ENCODE measurements at regions not wholly inside any gene's neighbourhood (a gene's known extent, or its start where the extent isn't known, plus 50 kb on each side); places are given as distances from the start of the nearest gene placed in this dataset.

DNA sequence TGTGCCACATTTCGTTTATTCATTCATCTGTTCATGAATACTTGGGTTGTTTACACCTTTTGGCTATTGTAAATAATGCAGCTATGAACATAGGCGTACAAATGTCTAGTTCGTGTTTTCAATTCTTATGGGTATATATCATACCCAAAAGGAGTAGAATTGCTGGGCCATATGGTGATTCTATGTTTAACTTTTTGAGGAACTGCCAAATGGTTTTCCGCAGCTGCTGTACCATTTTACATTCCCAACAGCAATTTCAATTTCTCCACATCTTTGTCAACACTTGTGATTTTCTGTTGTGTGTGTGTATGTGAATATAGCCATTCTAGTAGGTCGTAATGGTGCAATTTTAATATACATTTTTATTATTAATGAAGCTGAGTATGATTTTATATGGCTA lies 326.2 kb downstream of the ETNK1 start:
- 80% methylated on average over 5 of the region's 5 CpGs for WGBS
- ATAC-seq (no peak), DNase-seq (no peak)
- Histone ChIP-seq H3K27ac (ENCODE audit: low read length) (no peak overlapping the region), H3K4me3 (ENCODE audit: low read length) (no peak overlapping the region), H3K27me3 (ENCODE audit: control insufficient read depth, insufficient read depth) (no peaks in the 10 kb centered on the region), H3K9me3 (ENCODE audit: control insufficient read depth, low read length) (no peaks in the 10 kb centered on the region), H3K4me1 (ENCODE audit: control insufficient read depth, insufficient read depth, low read length) (no peaks in the 10 kb centered on the region)
- intact Hi-C loops (cut with DNase I) = no loop called here

GRCh38 chr12:22956690-22957089 lies 331.7 kb downstream of the ETNK1 start:
- H3K4me3 ChIP-seq (ENCODE audit: low read length) = no peak overlapping the region
- H3K4me1 ChIP-seq (ENCODE audit: control insufficient read depth, insufficient read depth, low read length) = no peaks in the 10 kb centered on the region
- WGBS = 65% methylated on average over 2 of the region's 2 CpGs
- no peak for DNase-seq
- H3K27me3 ChIP-seq (ENCODE audit: control insufficient read depth, insufficient read depth) = no peaks in the 10 kb centered on the region
- intact Hi-C loops (cut with DNase I) = no loop called here
- H3K9me3 ChIP-seq (ENCODE audit: control insufficient read depth, low read length) = no peaks in the 10 kb centered on the region
- no peak for ATAC-seq
- H3K27ac ChIP-seq (ENCODE audit: low read length) = no peak overlapping the region

- no peaks in the 10 kb centered on the region for H3K9me3 ChIP-seq (ENCODE audit: control insufficient read depth, low read length)
- DNase-seq (no peak), ATAC-seq (no peak)
- no peak overlapping the region for H3K4me3 ChIP-seq (ENCODE audit: low read length)
- intact Hi-C loops (cut with DNase I) = no loop called here
- no peaks in the 10 kb centered on the region for H3K4me1 ChIP-seq (ENCODE audit: control insufficient read depth, insufficient read depth, low read length)
- no peak overlapping the region for H3K27ac ChIP-seq (ENCODE audit: low read length)
- no peaks in the 10 kb centered on the region for H3K27me3 ChIP-seq (ENCODE audit: control insufficient read depth, insufficient read depth)
Measured at GRCh38 chr12:22967171-22967570, 342.2 kb downstream of the ETNK1 start.

- Histone ChIP-seq H3K4me3 (ENCODE audit: low read length) (no peak overlapping the region), H3K27me3 (ENCODE audit: control insufficient read depth, insufficient read depth) (no peaks in the 10 kb centered on the region), H3K27ac (ENCODE audit: low read length) (no peak overlapping the region), H3K4me1 (ENCODE audit: control insufficient read depth, insufficient read depth, low read length) (no peaks in the 10 kb centered on the region), H3K9me3 (ENCODE audit: control insufficient read depth, low read length) (no peaks in the 10 kb centered on the region)
- intact Hi-C loops (cut with DNase I) = no loop called here
- no peak for ATAC-seq
- 37% methylated on average over 4 of the region's 4 CpGs for WGBS
- no peak for DNase-seq
Measured at GRCh38 chr12:22969521-22969920, 344.6 kb downstream of the ETNK1 start.

DNA sequence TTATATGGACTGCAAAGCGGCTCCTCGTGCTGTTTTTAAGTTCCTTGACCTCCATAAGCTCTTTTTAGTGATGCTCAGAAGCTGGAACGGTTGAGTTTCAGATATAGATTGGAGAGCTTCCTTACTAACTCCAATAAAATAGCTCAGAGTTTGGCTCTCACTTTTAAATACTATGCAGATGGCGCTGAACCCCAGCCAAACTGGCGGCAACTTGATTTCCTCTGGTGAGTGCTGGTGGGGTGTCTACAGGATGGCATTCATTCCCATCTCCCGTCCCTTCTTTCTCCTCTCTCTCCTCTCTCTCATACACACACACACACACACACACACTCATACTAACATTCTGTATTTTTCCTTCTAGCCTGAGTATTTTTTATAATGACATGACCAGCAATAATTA lies 346.3 kb downstream of the ETNK1 start:
- Histone ChIP-seq H3K4me1 (ENCODE audit: control insufficient read depth, insufficient read depth, low read length) (no peaks in the 10 kb centered on the region), H3K9me3 (ENCODE audit: control insufficient read depth, low read length) (no peaks in the 10 kb centered on the region), H3K27me3 (ENCODE audit: control insufficient read depth, insufficient read depth) (no peaks in the 10 kb centered on the region), H3K4me3 (ENCODE audit: low read length) (no peak overlapping the region), H3K27ac (ENCODE audit: low read length) (no peak overlapping the region)
- DNase-seq (no peak), ATAC-seq (no peak)
- intact Hi-C loops (cut with DNase I) = no loop called here
- WGBS = 65% methylated on average over 6 of the region's 6 CpGs

DNA sequence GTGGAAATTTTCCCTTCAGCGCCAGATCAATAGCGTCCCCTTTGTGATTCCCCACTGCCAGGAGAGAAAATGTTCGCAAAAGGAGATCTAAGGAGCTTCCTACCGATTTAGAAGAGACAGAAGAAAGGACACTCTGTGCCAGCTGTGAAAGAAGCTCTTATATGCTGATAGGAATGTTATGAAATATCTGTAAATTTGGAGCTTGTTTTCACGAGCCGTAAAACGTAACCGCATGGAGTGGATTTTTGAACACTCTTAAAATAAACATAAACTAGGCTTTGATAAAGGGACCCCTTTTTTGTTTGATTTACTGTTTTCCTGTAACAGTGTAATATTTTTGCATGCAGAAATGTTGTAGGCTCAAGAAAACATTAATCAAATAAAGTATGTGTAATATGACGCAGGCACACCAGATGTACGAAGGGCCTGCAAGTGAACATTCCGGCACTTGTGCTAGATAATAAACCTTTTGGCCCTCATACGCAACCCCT lies 346.8 kb downstream of the ETNK1 start:
- 72% methylated on average over 12 of the region's 12 CpGs for WGBS
- no peak for ATAC-seq
- H3K4me3 ChIP-seq (ENCODE audit: low read length) = no peak overlapping the region
- no peak overlapping the region for H3K27ac ChIP-seq (ENCODE audit: low read length)
- H3K4me1 ChIP-seq (ENCODE audit: control insufficient read depth, insufficient read depth, low read length) = no peaks in the 10 kb centered on the region
- DNase-seq = no peak
- H3K27me3 ChIP-seq (ENCODE audit: control insufficient read depth, insufficient read depth) = no peaks in the 10 kb centered on the region
- intact Hi-C loops (cut with DNase I) = no loop called here
- no peaks in the 10 kb centered on the region for H3K9me3 ChIP-seq (ENCODE audit: control insufficient read depth, low read length)

DNA sequence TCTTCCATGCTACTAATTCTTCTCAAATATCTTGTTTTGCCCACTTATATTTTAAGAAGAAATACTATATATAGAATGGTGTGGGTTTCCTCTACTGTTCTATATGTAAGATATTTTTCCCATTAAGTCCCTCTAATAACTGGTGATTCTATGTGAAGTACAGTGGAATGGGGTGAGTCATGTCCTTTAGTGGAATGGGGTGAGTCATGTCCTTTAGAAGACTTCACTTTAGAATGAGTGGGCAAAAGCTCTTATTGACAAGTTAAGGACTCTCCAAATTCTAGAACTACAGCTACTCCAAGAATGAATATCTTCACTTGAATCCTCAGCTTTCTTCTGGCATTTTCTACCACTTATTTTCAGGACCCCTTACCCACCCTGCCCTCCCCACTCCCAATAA lies 349.9 kb downstream of the ETNK1 start:
- Histone ChIP-seq H3K4me3 (ENCODE audit: low read length) (no peak overlapping the region), H3K27ac (ENCODE audit: low read length) (no peak overlapping the region), H3K27me3 (ENCODE audit: control insufficient read depth, insufficient read depth) (no peaks in the 10 kb centered on the region), H3K4me1 (ENCODE audit: control insufficient read depth, insufficient read depth, low read length) (no peaks in the 10 kb centered on the region), H3K9me3 (ENCODE audit: control insufficient read depth, low read length) (no peaks in the 10 kb centered on the region)
- no peak for DNase-seq
- no peak for ATAC-seq
- intact Hi-C loops (cut with DNase I) = no loop called here

DNA sequence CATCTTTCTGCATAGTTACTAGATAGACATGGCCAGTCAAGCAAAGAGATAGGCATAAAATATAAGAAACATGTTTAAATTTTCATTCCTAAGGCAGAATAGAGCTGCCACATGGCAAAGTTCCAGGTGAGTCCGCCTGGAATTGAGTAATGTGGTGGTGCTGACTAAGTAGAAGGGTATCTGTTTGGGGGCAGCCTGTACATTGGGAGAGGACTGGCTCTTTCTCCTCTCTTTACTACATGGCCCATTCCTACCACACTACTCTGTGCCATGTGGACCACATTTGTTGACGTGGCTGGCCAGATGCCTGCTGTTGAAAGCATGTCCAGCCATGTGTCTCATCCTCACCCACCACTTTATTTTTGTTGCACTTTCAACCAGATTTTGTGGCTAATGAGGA lies 354.0 kb downstream of the ETNK1 start:
- H3K27me3 ChIP-seq (ENCODE audit: control insufficient read depth, insufficient read depth) = no peaks in the 10 kb centered on the region
- H3K9me3 ChIP-seq (ENCODE audit: control insufficient read depth, low read length) = no peaks in the 10 kb centered on the region
- no peaks in the 10 kb centered on the region for H3K4me1 ChIP-seq (ENCODE audit: control insufficient read depth, insufficient read depth, low read length)
- no peak for DNase-seq
- H3K4me3 ChIP-seq (ENCODE audit: low read length) = no peak overlapping the region
- intact Hi-C loops (cut with DNase I) = no loop called here
- WGBS = 75% methylated on average over 2 of the region's 2 CpGs
- no peak overlapping the region for H3K27ac ChIP-seq (ENCODE audit: low read length)
- ATAC-seq = no peak

- 78% methylated on average over 5 of the region's 5 CpGs for WGBS
- ATAC-seq (no peak), DNase-seq (no peak)
- no peaks in the 10 kb centered on the region for H3K4me1 ChIP-seq (ENCODE audit: control insufficient read depth, insufficient read depth, low read length)
- H3K9me3 ChIP-seq (ENCODE audit: control insufficient read depth, low read length) = no peaks in the 10 kb centered on the region
- no peaks in the 10 kb centered on the region for H3K27me3 ChIP-seq (ENCODE audit: control insufficient read depth, insufficient read depth)
- H3K4me3 ChIP-seq (ENCODE audit: low read length) = no peak overlapping the region
- intact Hi-C loops (cut with DNase I) = no loop called here
- no peak overlapping the region for H3K27ac ChIP-seq (ENCODE audit: low read length)
Measured at GRCh38 chr12:22979854-22980469, 355.0 kb downstream of the ETNK1 start.

GRCh38 chr12:22981711-22982110 lies 356.7 kb downstream of the ETNK1 start:
- ATAC-seq (no peak), DNase-seq (no peak)
- WGBS = 79% methylated on average over 3 of the region's 3 CpGs
- H3K27ac ChIP-seq (ENCODE audit: low read length) = no peak overlapping the region
- H3K4me1 ChIP-seq (ENCODE audit: control insufficient read depth, insufficient read depth, low read length) = no peaks in the 10 kb centered on the region
- no peak overlapping the region for H3K4me3 ChIP-seq (ENCODE audit: low read length)
- intact Hi-C loops (cut with DNase I) = no loop called here
- no peaks in the 10 kb centered on the region for H3K27me3 ChIP-seq (ENCODE audit: control insufficient read depth, insufficient read depth)
- H3K9me3 ChIP-seq (ENCODE audit: control insufficient read depth, low read length) = no peaks in the 10 kb centered on the region

DNA sequence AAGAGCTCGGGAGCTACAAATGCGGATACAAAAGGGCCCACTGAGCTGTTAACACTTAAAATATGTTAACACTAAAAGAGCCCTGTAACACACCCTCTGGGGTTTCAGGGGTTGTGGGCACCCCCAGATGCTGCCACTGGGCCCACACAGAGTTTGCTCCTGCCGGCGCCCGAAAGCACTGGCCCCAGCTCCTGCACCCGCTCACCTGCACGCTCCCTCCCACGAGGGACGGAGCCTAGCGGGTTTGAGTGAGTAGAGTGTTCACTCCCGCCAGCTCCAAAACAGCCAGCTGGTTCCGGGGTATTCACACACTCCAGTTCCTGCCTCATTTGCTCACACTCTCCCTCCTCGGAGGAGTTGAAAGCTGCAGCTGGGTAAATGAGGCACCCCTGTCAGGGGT lies 357.7 kb downstream of the ETNK1 start:
- WGBS = 84% methylated on average over 13 of the region's 13 CpGs
- ATAC-seq = no peak
- intact Hi-C loops (cut with DNase I) = no loop called here

DNA sequence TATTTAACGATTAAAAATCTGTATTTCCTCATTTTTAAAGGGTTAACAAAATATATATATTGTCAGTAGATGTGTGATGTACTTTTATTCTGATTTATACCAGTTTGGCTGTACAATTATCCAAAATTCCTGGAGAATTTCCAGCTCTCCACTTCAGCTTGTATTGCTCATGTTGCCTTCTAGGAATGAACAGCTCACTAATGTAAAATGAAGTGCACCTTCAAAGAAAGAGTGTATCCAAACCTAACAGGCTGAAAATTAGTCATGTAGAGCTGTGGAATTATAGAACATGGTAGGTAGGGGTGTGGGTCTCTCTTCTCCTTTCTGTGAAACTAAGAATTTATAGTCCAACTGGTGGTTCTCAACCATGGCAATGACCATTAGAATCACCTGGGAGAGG lies 362.0 kb downstream of the ETNK1 start:
- intact Hi-C loops (cut with DNase I) = no loop called here
- Histone ChIP-seq H3K4me1 (ENCODE audit: control insufficient read depth, insufficient read depth, low read length) (no peaks in the 10 kb centered on the region), H3K4me3 (ENCODE audit: low read length) (no peak overlapping the region), H3K9me3 (ENCODE audit: control insufficient read depth, low read length) (no peaks in the 10 kb centered on the region), H3K27ac (ENCODE audit: low read length) (no peak overlapping the region), H3K27me3 (ENCODE audit: control insufficient read depth, insufficient read depth) (no peaks in the 10 kb centered on the region)
- WGBS = 74% methylated on average over 1 of the region's 1 CpG
- DNase-seq (no peak), ATAC-seq (no peak)

More for the DNA sequence above, 357.7 kb downstream of the ETNK1 start:
- no peak overlapping the region for H3K4me3 ChIP-seq (ENCODE audit: low read length)
- H3K9me3 ChIP-seq (ENCODE audit: control insufficient read depth, low read length) = no peaks in the 10 kb centered on the region
- no peak overlapping the region for H3K27ac ChIP-seq (ENCODE audit: low read length)
- no peaks in the 10 kb centered on the region for H3K4me1 ChIP-seq (ENCODE audit: control insufficient read depth, insufficient read depth, low read length)
- no peak for DNase-seq
- no peaks in the 10 kb centered on the region for H3K27me3 ChIP-seq (ENCODE audit: control insufficient read depth, insufficient read depth)

Measured in right cardiac atrium (tissue), 5 donors.